ENCODE measurements at regions not wholly inside any gene's neighbourhood (a gene's known extent, or its start where the extent isn't known, plus 50 kb on each side); places are given as distances from the start of the nearest gene placed in this dataset.

GRCh38 chr5:15137414-15137813 lies 265.8 kb upstream of the ANKH start:
- DNase-seq: no peak
- no peaks in the 10 kb centered on the region for H3K9me3 ChIP-seq
- peaks cover 27% of the 10 kb centered on the region for H3K27me3 ChIP-seq
- no peak overlapping the region for H3K4me3 ChIP-seq (ENCODE audit: low read depth, low read length)
- no peak for TF ChIP-seq CTCF (IDR thresholded peaks at IDR 0.05; ENCODE audit: low read depth, low read length)
- no peaks in the 10 kb centered on the region for H3K4me1 ChIP-seq
- H3K36me3 ChIP-seq: no peaks in the 10 kb centered on the region

GRCh38 chr5:15135661-15136060 lies 264.1 kb upstream of the ANKH start:
- Histone ChIP-seq H3K27me3 (peaks cover 19% of the 10 kb centered on the region; the same call in 1 of the 2 replicates), H3K36me3 (no peaks in the 10 kb centered on the region), H3K4me3 (ENCODE audit: low read depth, low read length) (no peak overlapping the region), H3K4me1 (no peaks in the 10 kb centered on the region), H3K9me3 (no peaks in the 10 kb centered on the region)
- no peak for TF ChIP-seq CTCF (IDR thresholded peaks at IDR 0.05; ENCODE audit: low read depth, low read length)
- DNase-seq: no peak

GRCh38 chr5:15133456-15133965 lies 261.9 kb upstream of the ANKH start:
- Histone ChIP-seq H3K27me3 (peaks cover 4% of the 10 kb centered on the region; the same call in 1 of the 2 replicates), H3K9me3 (no peaks in the 10 kb centered on the region), H3K4me1 (no peaks in the 10 kb centered on the region), H3K4me3 (ENCODE audit: low read depth, low read length) (no peak overlapping the region), H3K36me3 (no peaks in the 10 kb centered on the region)
- TF ChIP-seq CTCF (IDR thresholded peaks at IDR 0.05; ENCODE audit: low read depth, low read length): no peak
- no peak for DNase-seq

- no peak for DNase-seq
- TF ChIP-seq CTCF (IDR thresholded peaks at IDR 0.05; ENCODE audit: low read depth, low read length): no peak
- Histone ChIP-seq H3K36me3 (no peaks in the 10 kb centered on the region), H3K27me3 (peaks cover 4% of the 10 kb centered on the region; the same call in 1 of the 2 replicates), H3K4me1 (no peaks in the 10 kb centered on the region), H3K9me3 (no peaks in the 10 kb centered on the region), H3K4me3 (ENCODE audit: low read depth, low read length) (no peak overlapping the region)
Measured at GRCh38 chr5:15132816-15133405, 261.3 kb upstream of the ANKH start.

GRCh38 chr5:15131909-15132308 lies 260.3 kb upstream of the ANKH start:
- no peak for TF ChIP-seq CTCF (IDR thresholded peaks at IDR 0.05; ENCODE audit: low read depth, low read length)
- no peak overlapping the region for H3K4me3 ChIP-seq (ENCODE audit: low read depth, low read length)
- H3K9me3 ChIP-seq: no peaks in the 10 kb centered on the region
- H3K4me1 ChIP-seq: no peaks in the 10 kb centered on the region
- H3K36me3 ChIP-seq: no peaks in the 10 kb centered on the region
- DNase-seq: no peak
- peaks cover 4% of the 10 kb centered on the region; the same call in 1 of the 2 replicates for H3K27me3 ChIP-seq

- Histone ChIP-seq H3K4me3 (ENCODE audit: low read depth, low read length) (no peak overlapping the region), H3K4me1 (no peaks in the 10 kb centered on the region), H3K36me3 (no peaks in the 10 kb centered on the region), H3K9me3 (no peaks in the 10 kb centered on the region), H3K27me3 (0 out of 2 replicates have a peak, but pooled peaks cover 4% of the 10 kb centered on the region)
- no peak for TF ChIP-seq CTCF (IDR thresholded peaks at IDR 0.05; ENCODE audit: low read depth, low read length)
- DNase-seq: no peak
Measured at GRCh38 chr5:15124871-15125568, 253.4 kb upstream of the ANKH start.

All from BE2C (cell line).